ENCODE measurements at regions not wholly inside any gene's neighbourhood (a gene's known extent, or its start where the extent isn't known, plus 50 kb on each side); places are given as distances from the start of the nearest gene placed in this dataset.

DNA sequence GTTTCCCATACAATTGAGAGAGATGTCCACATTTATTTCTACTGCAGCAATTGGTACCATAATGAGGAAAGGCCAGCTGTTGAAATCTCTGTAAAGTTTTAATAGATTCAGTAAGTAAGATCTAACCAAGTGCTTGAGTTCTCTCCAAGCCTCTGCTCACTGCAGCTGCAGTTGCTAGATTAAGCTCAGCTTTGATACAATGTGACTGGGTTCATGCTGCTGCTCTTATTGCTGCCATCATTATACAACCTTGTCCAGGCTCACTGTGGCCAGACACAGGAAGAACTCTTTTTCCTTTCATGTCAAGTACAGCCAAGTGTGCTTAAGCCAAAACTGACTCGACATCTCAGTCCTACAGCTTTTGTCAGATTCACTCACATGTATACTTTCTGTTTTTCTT is 423.5 kb downstream of the GJA1 start:
- TF ChIP-seq TAF1 (IDR thresholded peaks at IDR 0.05; ENCODE audit: borderline replicate concordance, insufficient read depth, low read length) (no peak), POLR2AphosphoS5 (IDR thresholded peaks at IDR 0.05; ENCODE audit: low read depth, low read length) (no peak), REST (IDR thresholded peaks at IDR 0.05; ENCODE audit: insufficient read depth in 1 of 2, low read depth in 2 of 2, low read length in 2 of 2) (no peak)

Data from PFSK-1 (cell line).